ENCODE measurements at regions not wholly inside any gene's neighbourhood (a gene's known extent, or its start where the extent isn't known, plus 50 kb on each side); places are given as distances from the start of the nearest gene placed in this dataset.

DNA sequence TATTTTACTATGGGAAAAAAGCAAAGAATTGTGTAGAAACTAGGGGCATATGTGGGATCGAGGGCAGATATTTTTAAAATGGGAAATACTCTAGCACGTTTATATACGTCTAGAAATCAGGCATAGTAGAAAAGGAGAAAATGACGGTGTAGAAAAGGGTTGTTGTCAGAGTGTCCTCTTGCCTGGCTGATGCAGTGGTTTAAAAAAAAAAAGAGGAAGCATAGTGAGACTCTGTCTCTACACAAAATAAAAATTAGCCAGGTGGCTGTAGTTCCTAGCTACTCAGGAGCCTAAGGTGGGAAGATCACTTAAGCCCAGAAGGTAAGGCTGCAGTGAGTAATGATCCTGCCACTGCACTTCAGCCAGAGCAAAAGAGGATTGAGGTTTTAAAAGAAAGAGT, 64.7 kb upstream of the LRRC7 start:
- TF ChIP-seq, protein P1, sequence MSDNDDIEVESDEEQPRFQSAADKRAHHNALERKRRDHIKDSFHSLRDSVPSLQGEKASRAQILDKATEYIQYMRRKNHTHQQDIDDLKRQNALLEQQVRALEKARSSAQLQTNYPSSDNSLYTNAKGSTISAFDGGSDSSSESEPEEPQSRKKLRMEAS (IDR thresholded peaks at IDR 0.05): no peak
- TF ChIP-seq TP53 (CRISPR knock-in tag; IDR thresholded peaks at IDR 0.05) (no peak), ESRRA (IDR thresholded peaks at IDR 0.05; ENCODE audit: borderline replicate concordance, low read length) (no peak), POLR2A (IDR thresholded peaks at IDR 0.05; ENCODE audit: low read length) (no peak), GATA3 (IDR thresholded peaks at IDR 0.05; ENCODE audit: borderline replicate concordance) (no peak), CHD2 (IDR thresholded peaks at IDR 0.05; ENCODE audit: low read length, partially characterized antibody) (no peak), SMC3 (IDR thresholded peaks at IDR 0.05) (no peak), KDM1A (IDR thresholded peaks at IDR 0.05; ENCODE audit: low read depth) (no peak), RARB (CRISPR knock-in tag; IDR thresholded peaks at IDR 0.05) (no peak)
- TF ChIP-seq, protein P2, sequence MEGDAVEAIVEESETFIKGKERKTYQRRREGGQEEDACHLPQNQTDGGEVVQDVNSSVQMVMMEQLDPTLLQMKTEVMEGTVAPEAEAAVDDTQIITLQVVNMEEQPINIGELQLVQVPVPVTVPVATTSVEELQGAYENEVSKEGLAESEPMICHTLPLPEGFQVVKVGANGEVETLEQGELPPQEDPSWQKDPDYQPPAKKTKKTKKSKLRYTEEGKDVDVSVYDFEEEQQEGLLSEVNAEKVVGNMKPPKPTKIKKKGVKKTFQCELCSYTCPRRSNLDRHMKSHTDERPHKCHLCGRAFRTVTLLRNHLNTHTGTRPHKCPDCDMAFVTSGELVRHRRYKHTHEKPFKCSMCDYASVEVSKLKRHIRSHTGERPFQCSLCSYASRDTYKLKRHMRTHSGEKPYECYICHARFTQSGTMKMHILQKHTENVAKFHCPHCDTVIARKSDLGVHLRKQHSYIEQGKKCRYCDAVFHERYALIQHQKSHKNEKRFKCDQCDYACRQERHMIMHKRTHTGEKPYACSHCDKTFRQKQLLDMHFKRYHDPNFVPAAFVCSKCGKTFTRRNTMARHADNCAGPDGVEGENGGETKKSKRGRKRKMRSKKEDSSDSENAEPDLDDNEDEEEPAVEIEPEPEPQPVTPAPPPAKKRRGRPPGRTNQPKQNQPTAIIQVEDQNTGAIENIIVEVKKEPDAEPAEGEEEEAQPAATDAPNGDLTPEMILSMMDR (IDR thresholded peaks at IDR 0.05): no peak
- TF ChIP-seq, protein P3, sequence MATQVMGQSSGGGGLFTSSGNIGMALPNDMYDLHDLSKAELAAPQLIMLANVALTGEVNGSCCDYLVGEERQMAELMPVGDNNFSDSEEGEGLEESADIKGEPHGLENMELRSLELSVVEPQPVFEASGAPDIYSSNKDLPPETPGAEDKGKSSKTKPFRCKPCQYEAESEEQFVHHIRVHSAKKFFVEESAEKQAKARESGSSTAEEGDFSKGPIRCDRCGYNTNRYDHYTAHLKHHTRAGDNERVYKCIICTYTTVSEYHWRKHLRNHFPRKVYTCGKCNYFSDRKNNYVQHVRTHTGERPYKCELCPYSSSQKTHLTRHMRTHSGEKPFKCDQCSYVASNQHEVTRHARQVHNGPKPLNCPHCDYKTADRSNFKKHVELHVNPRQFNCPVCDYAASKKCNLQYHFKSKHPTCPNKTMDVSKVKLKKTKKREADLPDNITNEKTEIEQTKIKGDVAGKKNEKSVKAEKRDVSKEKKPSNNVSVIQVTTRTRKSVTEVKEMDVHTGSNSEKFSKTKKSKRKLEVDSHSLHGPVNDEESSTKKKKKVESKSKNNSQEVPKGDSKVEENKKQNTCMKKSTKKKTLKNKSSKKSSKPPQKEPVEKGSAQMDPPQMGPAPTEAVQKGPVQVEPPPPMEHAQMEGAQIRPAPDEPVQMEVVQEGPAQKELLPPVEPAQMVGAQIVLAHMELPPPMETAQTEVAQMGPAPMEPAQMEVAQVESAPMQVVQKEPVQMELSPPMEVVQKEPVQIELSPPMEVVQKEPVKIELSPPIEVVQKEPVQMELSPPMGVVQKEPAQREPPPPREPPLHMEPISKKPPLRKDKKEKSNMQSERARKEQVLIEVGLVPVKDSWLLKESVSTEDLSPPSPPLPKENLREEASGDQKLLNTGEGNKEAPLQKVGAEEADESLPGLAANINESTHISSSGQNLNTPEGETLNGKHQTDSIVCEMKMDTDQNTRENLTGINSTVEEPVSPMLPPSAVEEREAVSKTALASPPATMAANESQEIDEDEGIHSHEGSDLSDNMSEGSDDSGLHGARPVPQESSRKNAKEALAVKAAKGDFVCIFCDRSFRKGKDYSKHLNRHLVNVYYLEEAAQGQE (IDR thresholded peaks at IDR 0.05): no peak

All from A549 (cell line).